ENCODE measurements at regions not wholly inside any gene's neighbourhood (a gene's known extent, or its start where the extent isn't known, plus 50 kb on each side); places are given as distances from the start of the nearest gene placed in this dataset.

DNA sequence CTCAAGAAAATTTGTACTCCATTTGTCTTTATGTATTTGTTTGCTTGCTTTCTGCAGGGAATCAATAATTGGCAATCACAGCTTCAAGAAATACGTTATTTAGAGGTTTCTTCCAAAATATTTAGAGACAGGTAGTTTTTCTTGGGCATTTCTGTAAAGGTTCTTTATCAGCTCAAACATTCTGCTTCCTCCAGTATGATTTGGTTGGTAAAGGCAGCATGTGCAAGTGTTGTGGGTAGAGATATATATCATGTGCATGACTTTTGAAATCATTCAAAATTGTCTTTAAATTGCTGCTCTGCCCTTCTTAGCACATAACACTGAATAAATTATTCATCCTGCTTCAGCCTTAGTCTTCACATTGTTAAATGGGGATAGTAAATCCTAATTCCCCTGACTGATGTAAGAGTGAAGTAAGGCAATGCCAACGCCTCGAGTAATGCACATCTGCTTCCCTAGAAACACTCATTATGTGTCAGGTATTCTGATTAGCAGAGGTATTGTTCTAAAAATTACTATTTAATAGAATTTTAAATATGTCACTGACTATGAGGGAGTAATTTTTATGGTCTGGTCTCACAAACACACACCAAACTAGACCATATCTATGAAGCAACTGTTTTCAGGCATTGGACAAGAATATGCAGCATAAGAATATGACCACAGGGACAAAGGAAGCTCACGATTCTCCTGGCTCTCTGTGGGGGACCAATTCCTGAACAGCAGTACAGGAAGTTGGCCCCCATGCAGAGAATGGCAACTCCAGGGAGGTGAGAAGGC is 77.3 kb upstream of the AKR1E2 start:
- H3K4me3 ChIP-seq (ENCODE audit: low read depth, low read length) = no peak overlapping the region
- TF ChIP-seq POLR2A (IDR thresholded peaks at IDR 0.05; ENCODE audit: extremely low read depth, insufficient read length) (no peak), MYC (IDR thresholded peaks at IDR 0.05; ENCODE audit: low read depth, low read length) (no peak)
- TF ChIP-seq, protein P1, sequence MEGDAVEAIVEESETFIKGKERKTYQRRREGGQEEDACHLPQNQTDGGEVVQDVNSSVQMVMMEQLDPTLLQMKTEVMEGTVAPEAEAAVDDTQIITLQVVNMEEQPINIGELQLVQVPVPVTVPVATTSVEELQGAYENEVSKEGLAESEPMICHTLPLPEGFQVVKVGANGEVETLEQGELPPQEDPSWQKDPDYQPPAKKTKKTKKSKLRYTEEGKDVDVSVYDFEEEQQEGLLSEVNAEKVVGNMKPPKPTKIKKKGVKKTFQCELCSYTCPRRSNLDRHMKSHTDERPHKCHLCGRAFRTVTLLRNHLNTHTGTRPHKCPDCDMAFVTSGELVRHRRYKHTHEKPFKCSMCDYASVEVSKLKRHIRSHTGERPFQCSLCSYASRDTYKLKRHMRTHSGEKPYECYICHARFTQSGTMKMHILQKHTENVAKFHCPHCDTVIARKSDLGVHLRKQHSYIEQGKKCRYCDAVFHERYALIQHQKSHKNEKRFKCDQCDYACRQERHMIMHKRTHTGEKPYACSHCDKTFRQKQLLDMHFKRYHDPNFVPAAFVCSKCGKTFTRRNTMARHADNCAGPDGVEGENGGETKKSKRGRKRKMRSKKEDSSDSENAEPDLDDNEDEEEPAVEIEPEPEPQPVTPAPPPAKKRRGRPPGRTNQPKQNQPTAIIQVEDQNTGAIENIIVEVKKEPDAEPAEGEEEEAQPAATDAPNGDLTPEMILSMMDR (IDR thresholded peaks at IDR 0.05; ENCODE audit: low read depth, low read length) = no peak
- DNase-seq (ENCODE audit: low read depth) = no peak

DNA sequence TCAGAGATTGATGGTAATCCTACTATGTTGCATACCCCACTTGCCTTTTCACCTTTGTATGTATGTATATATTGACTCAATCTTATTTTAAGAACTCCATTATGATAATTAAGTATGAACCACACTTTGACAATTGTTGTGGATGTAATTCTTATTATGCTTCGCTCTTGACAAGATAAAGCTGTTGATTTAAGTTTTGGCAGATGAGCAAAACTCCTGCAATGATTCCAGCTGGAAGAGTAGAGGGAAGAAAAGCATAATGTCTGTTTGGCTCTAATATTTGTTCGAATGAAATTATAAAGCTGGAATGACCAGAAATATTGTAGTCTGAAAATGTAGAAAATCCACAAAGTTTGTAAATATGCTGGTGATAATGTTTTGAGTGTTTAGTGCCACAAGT is 83.8 kb upstream of the AKR1E2 start:
- DNase-seq (ENCODE audit: low read depth) = no peak
- TF ChIP-seq MYC (IDR thresholded peaks at IDR 0.05; ENCODE audit: low read depth, low read length) (no peak), POLR2A (IDR thresholded peaks at IDR 0.05; ENCODE audit: extremely low read depth, insufficient read length) (no peak)
- TF ChIP-seq, protein P1 (IDR thresholded peaks at IDR 0.05; ENCODE audit: low read depth, low read length) = no peak
- TF ChIP-seq, protein P2, sequence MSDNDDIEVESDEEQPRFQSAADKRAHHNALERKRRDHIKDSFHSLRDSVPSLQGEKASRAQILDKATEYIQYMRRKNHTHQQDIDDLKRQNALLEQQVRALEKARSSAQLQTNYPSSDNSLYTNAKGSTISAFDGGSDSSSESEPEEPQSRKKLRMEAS (IDR thresholded peaks at IDR 0.05; ENCODE audit: low read depth, low read length) = no peak
- no peak overlapping the region for H3K4me3 ChIP-seq (ENCODE audit: low read depth, low read length)

DNA sequence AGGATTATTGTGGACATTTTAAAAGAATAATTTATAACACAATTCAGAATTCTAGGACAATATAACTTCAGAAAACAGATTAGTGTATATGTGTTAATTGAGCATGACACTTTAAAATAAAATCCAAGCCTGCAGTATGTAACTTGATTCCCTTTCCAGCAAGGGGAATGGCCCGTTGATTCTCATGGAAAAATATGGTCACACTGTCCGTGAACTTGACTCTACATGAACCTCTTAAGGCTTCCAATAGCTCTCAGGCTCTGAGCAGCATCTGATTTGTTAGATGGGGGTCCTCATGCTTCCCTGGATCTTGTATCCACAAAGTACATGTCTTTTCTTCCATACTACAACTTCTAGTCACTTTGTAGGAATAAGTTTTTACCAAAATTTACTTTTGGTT is 85.5 kb upstream of the AKR1E2 start:
- no peak for DNase-seq (ENCODE audit: low read depth)
- H3K4me3 ChIP-seq (ENCODE audit: low read depth, low read length) = no peak overlapping the region
- TF ChIP-seq, protein P1 (IDR thresholded peaks at IDR 0.05; ENCODE audit: low read depth, low read length) = no peak
- no peak for TF ChIP-seq MYC (IDR thresholded peaks at IDR 0.05; ENCODE audit: low read depth, low read length)
- no peak for TF ChIP-seq POLR2A (IDR thresholded peaks at IDR 0.05; ENCODE audit: extremely low read depth, insufficient read length)
- TF ChIP-seq, protein P2 (IDR thresholded peaks at IDR 0.05; ENCODE audit: low read depth, low read length) = no peak

DNA sequence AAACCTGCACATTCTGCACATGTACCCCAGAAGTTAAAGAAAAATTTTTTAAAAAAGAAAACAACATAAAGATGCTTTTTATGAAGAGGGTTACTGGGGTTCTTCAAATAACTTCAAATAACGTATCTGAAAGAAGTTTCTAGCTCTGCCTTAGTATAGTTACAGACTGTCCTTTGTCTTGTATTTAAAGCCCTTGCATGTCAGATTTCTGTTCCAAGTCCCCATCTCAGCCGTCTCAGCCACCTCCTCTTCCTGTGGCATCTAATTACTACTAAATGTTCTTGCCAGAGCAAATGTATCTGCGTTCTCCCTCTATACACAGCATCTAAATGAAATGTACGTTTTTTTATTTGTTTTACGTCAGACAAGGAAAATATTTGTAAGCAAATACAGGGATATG is 89.4 kb upstream of the AKR1E2 start:
- TF ChIP-seq, protein P2 (IDR thresholded peaks at IDR 0.05; ENCODE audit: low read depth, low read length) = no peak
- TF ChIP-seq MYC (IDR thresholded peaks at IDR 0.05; ENCODE audit: low read depth, low read length) (no peak), POLR2A (IDR thresholded peaks at IDR 0.05; ENCODE audit: extremely low read depth, insufficient read length) (no peak)
- TF ChIP-seq, protein P1 (IDR thresholded peaks at IDR 0.05; ENCODE audit: low read depth, low read length) = no peak
- H3K4me3 ChIP-seq (ENCODE audit: low read depth, low read length) = no peak overlapping the region
- DNase-seq (ENCODE audit: low read depth) = no peak

DNA sequence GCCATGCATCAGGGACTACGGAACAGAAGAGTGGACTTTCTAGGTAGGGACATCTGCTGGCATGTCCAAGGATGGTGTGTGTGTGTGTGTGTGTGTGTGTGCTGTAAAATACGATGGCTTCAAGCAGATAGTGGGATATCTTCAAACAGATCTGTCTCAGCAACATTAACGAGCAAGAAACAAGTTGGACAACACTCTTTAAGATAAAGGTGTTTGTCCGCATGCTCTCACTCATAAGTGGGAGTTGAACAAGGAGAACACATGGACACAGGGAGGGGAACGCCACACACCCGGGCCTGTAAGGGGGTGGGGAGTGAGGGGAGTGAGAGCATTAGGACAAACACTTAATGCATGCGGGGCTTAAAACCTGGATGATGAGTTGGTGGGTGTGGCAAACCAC is 89.8 kb upstream of the AKR1E2 start:
- TF ChIP-seq MYC (IDR thresholded peaks at IDR 0.05; ENCODE audit: low read depth, low read length) (no peak), POLR2A (IDR thresholded peaks at IDR 0.05; ENCODE audit: extremely low read depth, insufficient read length) (no peak)
- TF ChIP-seq, protein P1 (IDR thresholded peaks at IDR 0.05; ENCODE audit: low read depth, low read length) = no peak
- TF ChIP-seq, protein P2 (IDR thresholded peaks at IDR 0.05; ENCODE audit: low read depth, low read length) = no peak
- H3K4me3 ChIP-seq (ENCODE audit: low read depth, low read length) = no peak overlapping the region
- no peak for DNase-seq (ENCODE audit: low read depth)

Measured in NB4 (cell line).